Epithelial cell of proximal tubule (primary cell): ENCODE measurements at regions not wholly inside any gene's neighbourhood (a gene's known extent, or its start where the extent isn't known, plus 50 kb on each side); places are given as distances from the start of the nearest gene placed in this dataset.
"Not testable (repeated sequence)": the region's sequence is repeated elsewhere in the genome, so short reads cannot be mapped to it uniquely, and the experiment has no call there.

Experiments
- DNase-seq: peaks from one replicate; pipeline ENCODE4 v3.0.0-alpha.2; 2011; ENCODE audit warnings: low read depth
- H3K4me3 ChIP-seq: 2 replicates; pipeline ENCODE4 v1.5.1; 2011; ENCODE audit warnings: low read depth, mild to moderate bottlenecking, low read length
- TF ChIP-seq, protein P1 (sequence below): conservative IDR thresholded peaks from 2 replicates; pipeline ENCODE4 v1.5.1; 2012; ENCODE audit warnings: low read depth, mild to moderate bottlenecking, low read length

DNA sequence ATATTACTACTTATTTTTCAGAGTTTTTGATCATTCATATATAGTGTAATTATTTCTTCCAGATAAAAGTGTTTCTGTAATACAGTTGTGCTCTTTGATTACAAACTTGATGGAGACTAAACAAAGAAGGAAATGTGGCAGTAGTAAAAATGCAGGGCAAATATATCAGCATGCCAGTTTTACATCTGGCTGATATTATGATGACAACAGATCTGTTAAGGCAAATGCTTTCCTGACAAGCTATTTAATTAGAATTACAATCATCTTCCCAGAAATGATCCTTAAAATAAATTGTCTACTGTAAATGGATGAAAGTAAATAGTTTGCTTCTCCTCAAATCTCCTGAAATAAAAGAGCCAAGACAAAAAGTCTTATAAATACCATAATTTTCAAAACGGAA lies 1659.8 kb downstream of the BRINP3 start:
- no peak for DNase-seq
- H3K4me3 ChIP-seq, result no peak overlapping the region
- TF ChIP-seq, protein P1, sequence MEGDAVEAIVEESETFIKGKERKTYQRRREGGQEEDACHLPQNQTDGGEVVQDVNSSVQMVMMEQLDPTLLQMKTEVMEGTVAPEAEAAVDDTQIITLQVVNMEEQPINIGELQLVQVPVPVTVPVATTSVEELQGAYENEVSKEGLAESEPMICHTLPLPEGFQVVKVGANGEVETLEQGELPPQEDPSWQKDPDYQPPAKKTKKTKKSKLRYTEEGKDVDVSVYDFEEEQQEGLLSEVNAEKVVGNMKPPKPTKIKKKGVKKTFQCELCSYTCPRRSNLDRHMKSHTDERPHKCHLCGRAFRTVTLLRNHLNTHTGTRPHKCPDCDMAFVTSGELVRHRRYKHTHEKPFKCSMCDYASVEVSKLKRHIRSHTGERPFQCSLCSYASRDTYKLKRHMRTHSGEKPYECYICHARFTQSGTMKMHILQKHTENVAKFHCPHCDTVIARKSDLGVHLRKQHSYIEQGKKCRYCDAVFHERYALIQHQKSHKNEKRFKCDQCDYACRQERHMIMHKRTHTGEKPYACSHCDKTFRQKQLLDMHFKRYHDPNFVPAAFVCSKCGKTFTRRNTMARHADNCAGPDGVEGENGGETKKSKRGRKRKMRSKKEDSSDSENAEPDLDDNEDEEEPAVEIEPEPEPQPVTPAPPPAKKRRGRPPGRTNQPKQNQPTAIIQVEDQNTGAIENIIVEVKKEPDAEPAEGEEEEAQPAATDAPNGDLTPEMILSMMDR, result no peak

DNA sequence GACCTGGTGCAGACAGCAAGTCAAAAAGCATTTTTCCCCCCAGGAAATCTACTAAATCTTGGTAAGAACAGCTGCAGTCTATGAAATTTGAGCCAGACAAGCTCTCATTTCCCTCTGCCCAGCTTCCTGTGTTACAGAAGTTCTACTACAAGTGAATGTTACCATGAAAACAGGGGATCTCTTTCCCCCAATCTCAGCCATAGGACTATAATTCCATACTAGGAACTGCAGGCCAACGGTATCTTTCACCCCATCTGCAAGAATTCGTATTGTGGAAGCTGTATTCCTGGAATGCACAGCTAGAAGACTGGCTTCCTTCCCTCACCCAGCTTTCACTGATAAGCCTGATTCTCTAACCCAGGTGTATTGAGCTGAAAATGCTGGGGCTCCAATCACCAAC lies 1655.4 kb downstream of the BRINP3 start:
- no peak overlapping the region for H3K4me3 ChIP-seq
- no peak for DNase-seq
- TF ChIP-seq, protein P1, result no peak

DNA sequence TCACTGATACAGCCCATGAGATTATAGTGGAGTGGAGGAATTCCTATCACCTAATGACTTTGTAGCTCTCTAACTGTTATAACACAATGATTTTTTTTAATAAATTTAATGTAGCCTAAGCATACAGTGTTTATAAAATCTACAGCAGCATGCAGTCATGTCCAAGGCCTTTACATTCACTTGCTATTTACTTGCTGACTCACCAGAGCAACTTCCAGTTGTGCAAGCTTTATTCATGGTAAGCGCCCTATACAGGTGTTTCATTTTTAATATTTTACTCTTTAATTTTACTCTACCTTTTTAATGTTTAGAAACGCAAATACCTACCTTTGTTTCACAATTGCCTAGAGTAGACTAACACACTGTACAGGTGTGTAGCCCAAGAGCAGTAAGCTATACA lies 1652.2 kb downstream of the BRINP3 start:
- no peak for DNase-seq
- H3K4me3 ChIP-seq, result no peak overlapping the region
- TF ChIP-seq, protein P1, result no peak

DNA sequence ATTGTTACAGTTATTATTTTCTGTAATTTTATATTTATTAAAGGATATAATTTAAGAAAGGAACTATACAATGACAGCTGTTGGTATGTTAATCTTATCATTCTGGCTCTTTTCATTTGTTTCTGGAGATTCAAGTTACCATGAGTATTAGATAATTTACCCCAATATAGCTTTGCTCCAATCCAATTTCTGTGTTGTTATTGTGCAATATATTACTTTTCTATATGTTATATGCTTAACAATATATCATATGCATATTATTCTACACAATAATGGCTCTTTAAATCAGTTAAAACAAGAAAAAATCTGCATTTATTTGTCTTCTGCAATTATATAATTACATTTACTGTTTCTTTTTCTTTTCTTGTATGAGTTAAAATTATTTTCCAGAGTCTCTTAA lies 1650.9 kb downstream of the BRINP3 start:
- H3K4me3 ChIP-seq, result no peak overlapping the region
- TF ChIP-seq, protein P1, result no peak
- no peak for DNase-seq

DNA sequence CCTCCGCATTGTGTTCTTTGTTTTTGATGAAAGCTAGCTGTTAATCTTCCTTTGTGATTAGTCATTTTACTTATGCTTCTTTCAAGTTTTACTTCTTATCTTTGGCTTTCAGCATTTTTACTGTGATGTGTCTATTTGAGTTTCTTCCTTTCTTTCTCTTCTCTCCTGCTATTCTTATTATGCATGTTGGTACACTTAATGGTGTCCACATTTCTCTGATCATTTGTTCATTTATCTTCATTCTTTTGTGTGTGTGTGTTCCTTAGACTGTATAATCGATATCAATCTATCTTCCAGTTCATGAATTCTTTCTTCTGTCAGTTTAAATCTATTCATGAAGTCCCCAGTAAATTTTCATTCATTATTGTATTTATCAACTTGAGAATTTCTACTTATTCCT lies 1650.3 kb downstream of the BRINP3 start:
- DNase-seq, result no peak
- TF ChIP-seq, protein P1, result no peak
- H3K4me3 ChIP-seq, result no peak overlapping the region

DNA sequence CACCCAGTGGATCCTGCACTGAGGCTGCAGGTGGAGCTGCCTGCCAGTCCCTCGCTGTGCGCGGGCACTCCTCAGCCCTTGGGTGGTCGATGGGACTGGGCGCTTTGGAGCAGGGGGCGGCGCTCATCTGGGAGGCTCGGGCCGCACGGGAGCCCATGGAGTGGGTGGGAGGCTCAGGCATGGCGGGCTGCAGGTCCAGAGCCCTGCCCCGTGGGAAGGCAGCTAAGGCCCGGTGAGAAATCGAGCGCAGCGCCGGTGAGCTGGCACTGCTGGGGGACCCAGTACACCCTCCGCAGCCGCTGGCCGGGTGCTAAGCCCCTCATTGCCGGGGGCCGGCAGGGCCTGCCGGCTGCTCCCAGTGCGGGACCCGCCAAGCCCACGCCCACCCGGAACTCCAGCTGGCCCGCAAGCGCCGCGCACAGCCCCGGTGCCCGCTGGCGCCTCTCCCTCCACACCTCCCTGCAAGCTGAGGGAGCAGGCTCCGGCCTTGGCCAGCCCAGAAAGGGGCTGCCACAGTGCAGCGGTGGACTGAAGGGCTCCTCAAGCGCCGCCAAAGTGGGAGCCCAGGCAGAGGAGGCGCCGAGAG lies 1636.5 kb downstream of the BRINP3 start:
- not testable (repeated sequence) for DNase-seq, H3K4me3 ChIP-seq

DNA sequence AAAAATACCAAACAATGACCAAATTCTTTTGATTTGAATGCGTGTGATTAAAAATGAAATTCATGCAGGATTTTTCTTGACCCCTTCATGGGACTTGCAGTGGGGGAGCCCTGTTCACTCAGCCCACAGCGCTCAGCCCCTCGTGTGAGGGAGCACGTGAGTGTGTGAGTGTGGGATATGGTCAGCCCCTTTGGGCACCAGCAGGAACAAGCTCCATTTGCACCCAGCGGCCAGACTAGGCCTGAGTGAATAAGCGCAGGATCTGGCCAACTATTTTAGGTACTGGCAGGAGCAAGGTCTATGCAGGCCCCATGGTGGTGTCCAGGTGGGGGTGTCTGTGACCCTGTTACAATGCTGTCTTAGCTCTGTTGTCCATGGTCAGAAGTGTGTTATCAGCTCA lies 1631.2 kb downstream of the BRINP3 start:
- TF ChIP-seq, protein P1, result no peak
- H3K4me3 ChIP-seq, result no peak overlapping the region
- DNase-seq, result no peak
